Stimulated activated CD4-positive, alpha-beta T cell treated with anti-CD3 and anti-CD28 coated beads, Interleukin-12 subunit alpha, Interleukin-12 subunit beta, amount 100 ng/mL, for 4 hours (primary cell): ENCODE measurements at regions not wholly inside any gene's neighbourhood (a gene's known extent, or its start where the extent isn't known, plus 50 kb on each side); places are given as distances from the start of the nearest gene placed in this dataset.

Experiments used
- DNase-seq: peaks from one replicate; pipeline ENCODE4 v3.0.0-alpha.2; 2020

- no peak for DNase-seq
Measured at GRCh38 chr2:215615067-215615802, 179.4 kb upstream of the FN1 start.

GRCh38 chr2:215614296-215614695 is 178.4 kb upstream of the FN1 start:
- no peak for DNase-seq

- no peak for DNase-seq
Measured at GRCh38 chr2:215613888-215614287, 178.0 kb upstream of the FN1 start.

- DNase-seq = no peak
Measured at GRCh38 chr2:215613280-215613679, 177.4 kb upstream of the FN1 start.

GRCh38 chr2:215612786-215613185 is 176.9 kb upstream of the FN1 start:
- no peak for DNase-seq

GRCh38 chr2:215611609-215612386 is 175.9 kb upstream of the FN1 start:
- DNase-seq = no peak

GRCh38 chr2:215609089-215610032 is 173.5 kb upstream of the FN1 start:
- no peak for DNase-seq

GRCh38 chr2:215607766-215608165 is 171.9 kb upstream of the FN1 start:
- DNase-seq = no peak

GRCh38 chr2:215606219-215606618 is 170.4 kb upstream of the FN1 start:
- DNase-seq = no peak

- DNase-seq = no peak
Measured at GRCh38 chr2:215605214-215605613, 169.3 kb upstream of the FN1 start.

- no peak for DNase-seq
Measured at GRCh38 chr2:215604606-215605005, 168.7 kb upstream of the FN1 start.

- DNase-seq = no peak
Measured at GRCh38 chr2:215603440-215603839, 167.6 kb upstream of the FN1 start.

GRCh38 chr2:215602997-215603396 is 167.1 kb upstream of the FN1 start:
- DNase-seq = no peak

GRCh38 chr2:215601990-215602721 is 166.3 kb upstream of the FN1 start:
- DNase-seq = no peak

- no peak for DNase-seq
Measured at GRCh38 chr2:215601526-215601925, 165.7 kb upstream of the FN1 start.

- no peak for DNase-seq
Measured at GRCh38 chr2:215598376-215598975, 162.6 kb upstream of the FN1 start.

- DNase-seq = no peak
Measured at GRCh38 chr2:215597577-215597976, 161.7 kb upstream of the FN1 start.

GRCh38 chr2:215594766-215595165 is 158.9 kb upstream of the FN1 start:
- no peak for DNase-seq

- DNase-seq = no peak
Measured at GRCh38 chr2:215590010-215590745, 154.3 kb upstream of the FN1 start.

- no peak for DNase-seq
Measured at GRCh38 chr2:215583881-215584280, 148.0 kb upstream of the FN1 start.

GRCh38 chr2:215579809-215580208 is 143.9 kb upstream of the FN1 start:
- no peak for DNase-seq
